ENCODE measurements at regions not wholly inside any gene's neighbourhood (a gene's known extent, or its start where the extent isn't known, plus 50 kb on each side); places are given as distances from the start of the nearest gene placed in this dataset.

GRCh38 chr9:29214154-29214689, 1640.9 kb upstream of the C9orf72 start:
- H3K4me3 ChIP-seq (ENCODE audit: control insufficient read depth in 2 of 3, extremely low read depth in 1 of 3, insufficient read depth in 2 of 3, low read depth in 1 of 3, low read length in 3 of 3): peak overlapping the region in 2 of 3 experiments; percentile 55 to 68
- TF ChIP-seq CTCF (optimal IDR thresholded peaks at IDR 0.05 in 1 of 3, IDR thresholded peaks at IDR 0.05 in 1 of 3, conservative IDR thresholded peaks at IDR 0.05 in 1 of 3; ENCODE audit: extremely low read depth in 1 of 3, insufficient read depth in 2 of 3, low read length in 3 of 3): no peak
- TF ChIP-seq EZH2 (IDR thresholded peaks at IDR 0.05; ENCODE audit: low read length): no peak
- H3K9ac ChIP-seq (ENCODE audit: control insufficient read depth, extremely low read depth, insufficient read depth, low read length): no peak overlapping the region
- H4K20me1 ChIP-seq (ENCODE audit: control insufficient read depth, extremely low read depth, insufficient read depth, low read length): no peaks in the 10 kb centered on the region
- H3K9me3 ChIP-seq (ENCODE audit: control insufficient read depth, low read depth, low read length): no peaks in the 10 kb centered on the region
- H3K4me2 ChIP-seq (ENCODE audit: control insufficient read depth, extremely low read depth, insufficient read depth, low read depth, low read length): peak overlapping the region; percentile 94
- H3K27me3 ChIP-seq (ENCODE audit: control insufficient read depth, extremely low read depth, insufficient read depth, low read length): peaks cover 56% of the 10 kb centered on the region
- dilution Hi-C loops (cut with MboI; ENCODE audit: extremely low pct_ligation_motif_present, low sequenced_read_pairs): no loop called here
- no peak for FAIRE-seq
- peak overlapping the region; percentile 33 for H2AFZ ChIP-seq (ENCODE audit: control insufficient read depth, low read length)
- no peaks in the 10 kb centered on the region for H3K9me1 ChIP-seq (ENCODE audit: control insufficient read depth, extremely low read depth, insufficient read depth, low read length)
- H3K4me1 ChIP-seq (ENCODE audit: control insufficient read depth, extremely low read depth, insufficient read depth, low read length): peaks cover 21% of the 10 kb centered on the region
- no peaks in the 10 kb centered on the region for H3K79me2 ChIP-seq (ENCODE audit: control insufficient read depth, insufficient read depth, low read length)
- no peak for DNase-seq (ENCODE audit: low read depth, low spot score)
- no peaks in the 10 kb centered on the region for H3K36me3 ChIP-seq (ENCODE audit: control insufficient read depth in 2 of 2, extremely low read depth in 1 of 2, insufficient read depth in 2 of 2, low read length in 2 of 2)
- H3K27ac ChIP-seq (ENCODE audit: control insufficient read depth, insufficient read depth, low read length): no peak overlapping the region

- no peaks in the 10 kb centered on the region for H4K20me1 ChIP-seq (ENCODE audit: control insufficient read depth, extremely low read depth, insufficient read depth, low read length)
- FAIRE-seq: no peak
- TF ChIP-seq EZH2 (IDR thresholded peaks at IDR 0.05; ENCODE audit: low read length): no peak
- TF ChIP-seq CTCF (optimal IDR thresholded peaks at IDR 0.05 in 1 of 3, IDR thresholded peaks at IDR 0.05 in 1 of 3, conservative IDR thresholded peaks at IDR 0.05 in 1 of 3; ENCODE audit: extremely low read depth in 1 of 3, insufficient read depth in 2 of 3, low read length in 3 of 3): no peak
- no peaks in the 10 kb centered on the region for H3K9me1 ChIP-seq (ENCODE audit: control insufficient read depth, extremely low read depth, insufficient read depth, low read length)
- dilution Hi-C loops (cut with MboI; ENCODE audit: extremely low pct_ligation_motif_present, low sequenced_read_pairs): no loop called here
- H3K4me2 ChIP-seq (ENCODE audit: control insufficient read depth, extremely low read depth, insufficient read depth, low read depth, low read length): peak overlapping the region; percentile 94
- no peak overlapping the region for H3K27ac ChIP-seq (ENCODE audit: control insufficient read depth, insufficient read depth, low read length)
- H2AFZ ChIP-seq (ENCODE audit: control insufficient read depth, low read length): peak overlapping the region; percentile 33
- peaks cover 21% of the 10 kb centered on the region for H3K4me1 ChIP-seq (ENCODE audit: control insufficient read depth, extremely low read depth, insufficient read depth, low read length)
- no peak overlapping the region for H3K9ac ChIP-seq (ENCODE audit: control insufficient read depth, extremely low read depth, insufficient read depth, low read length)
- peaks cover 56% of the 10 kb centered on the region for H3K27me3 ChIP-seq (ENCODE audit: control insufficient read depth, extremely low read depth, insufficient read depth, low read length)
- no peaks in the 10 kb centered on the region for H3K9me3 ChIP-seq (ENCODE audit: control insufficient read depth, low read depth, low read length)
- H3K4me3 ChIP-seq (ENCODE audit: control insufficient read depth in 2 of 3, extremely low read depth in 1 of 3, insufficient read depth in 2 of 3, low read depth in 1 of 3, low read length in 3 of 3): peak overlapping the region in 2 of 3 experiments; percentile 55 to 68
- no peak for DNase-seq (ENCODE audit: low read depth, low spot score)
- no peaks in the 10 kb centered on the region for H3K79me2 ChIP-seq (ENCODE audit: control insufficient read depth, insufficient read depth, low read length)
- H3K36me3 ChIP-seq (ENCODE audit: control insufficient read depth in 2 of 2, extremely low read depth in 1 of 2, insufficient read depth in 2 of 2, low read length in 2 of 2): no peaks in the 10 kb centered on the region
Observed at GRCh38 chr9:29214690-29215253, 1641.5 kb upstream of the C9orf72 start.

All from keratinocyte (primary cell).